AG10803 (cell line): ENCODE measurements at regions not wholly inside any gene's neighbourhood (a gene's known extent, or its start where the extent isn't known, plus 50 kb on each side); places are given as distances from the start of the nearest gene placed in this dataset.

Experiments
- DNase-seq: peaks from one replicate; pipeline ENCODE4 v3.0.0; 2010; ENCODE audit warnings: low read depth
- H3K4me3 ChIP-seq: 2 replicates; pipeline ENCODE4 v1.5.1; 2011; ENCODE audit warnings: mild to moderate bottlenecking, low read length, control low read depth
- TF ChIP-seq, protein P1 (sequence below): conservative IDR thresholded peaks from 2 replicates; pipeline ENCODE4 v1.5.1; 2011; ENCODE audit warnings: mild to moderate bottlenecking, low read length, control low read depth, inconsistent platforms

DNA sequence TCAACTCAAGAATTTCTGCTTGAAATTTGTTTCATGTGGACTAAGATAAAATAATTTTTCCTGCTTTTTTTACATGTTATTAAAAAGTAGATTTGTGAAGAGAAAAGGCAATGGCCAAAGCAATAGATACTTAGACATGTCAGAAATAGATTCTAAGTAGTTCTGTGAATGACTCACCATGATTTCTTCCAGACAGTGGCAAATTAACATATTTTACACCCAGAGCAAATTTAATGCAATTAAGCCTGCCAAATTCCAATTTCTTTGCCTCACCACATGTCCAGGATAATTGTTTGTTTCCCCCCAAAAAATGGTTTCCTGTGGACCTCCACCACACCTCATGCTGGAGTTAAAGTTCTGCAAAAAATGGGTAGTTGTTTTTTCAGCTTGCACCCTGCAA is 651.4 kb downstream of the CETN3 start:
- no peak for DNase-seq
- no peak overlapping the region for H3K4me3 ChIP-seq
- TF ChIP-seq, protein P1, sequence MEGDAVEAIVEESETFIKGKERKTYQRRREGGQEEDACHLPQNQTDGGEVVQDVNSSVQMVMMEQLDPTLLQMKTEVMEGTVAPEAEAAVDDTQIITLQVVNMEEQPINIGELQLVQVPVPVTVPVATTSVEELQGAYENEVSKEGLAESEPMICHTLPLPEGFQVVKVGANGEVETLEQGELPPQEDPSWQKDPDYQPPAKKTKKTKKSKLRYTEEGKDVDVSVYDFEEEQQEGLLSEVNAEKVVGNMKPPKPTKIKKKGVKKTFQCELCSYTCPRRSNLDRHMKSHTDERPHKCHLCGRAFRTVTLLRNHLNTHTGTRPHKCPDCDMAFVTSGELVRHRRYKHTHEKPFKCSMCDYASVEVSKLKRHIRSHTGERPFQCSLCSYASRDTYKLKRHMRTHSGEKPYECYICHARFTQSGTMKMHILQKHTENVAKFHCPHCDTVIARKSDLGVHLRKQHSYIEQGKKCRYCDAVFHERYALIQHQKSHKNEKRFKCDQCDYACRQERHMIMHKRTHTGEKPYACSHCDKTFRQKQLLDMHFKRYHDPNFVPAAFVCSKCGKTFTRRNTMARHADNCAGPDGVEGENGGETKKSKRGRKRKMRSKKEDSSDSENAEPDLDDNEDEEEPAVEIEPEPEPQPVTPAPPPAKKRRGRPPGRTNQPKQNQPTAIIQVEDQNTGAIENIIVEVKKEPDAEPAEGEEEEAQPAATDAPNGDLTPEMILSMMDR: no peak

DNA sequence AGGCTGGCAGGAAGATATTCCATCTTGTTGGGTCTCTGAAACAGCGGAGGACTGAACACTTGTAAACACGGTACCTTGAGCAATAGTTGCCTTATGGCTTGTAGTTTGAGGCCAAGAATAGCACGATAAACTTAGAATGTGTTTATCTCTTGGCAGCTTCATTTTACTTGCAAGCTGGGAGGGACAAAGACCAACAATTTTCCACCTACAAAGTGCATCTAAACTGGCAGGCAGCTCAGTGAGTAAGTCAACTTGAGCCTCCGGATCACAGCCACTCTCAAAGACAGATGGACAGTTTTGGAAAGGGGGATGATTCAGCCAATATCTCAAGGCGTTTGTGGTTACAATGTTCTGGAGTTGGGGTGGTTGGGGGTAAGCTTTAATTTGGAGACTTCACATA is 652.6 kb downstream of the CETN3 start:
- H3K4me3 ChIP-seq: no peak overlapping the region
- TF ChIP-seq, protein P1: no peak
- no peak for DNase-seq

GRCh38 chr5:89755024-89755423 is 654.5 kb downstream of the CETN3 start:
- DNase-seq: no peak
- H3K4me3 ChIP-seq: no peak overlapping the region
- TF ChIP-seq, protein P1: no peak

DNA sequence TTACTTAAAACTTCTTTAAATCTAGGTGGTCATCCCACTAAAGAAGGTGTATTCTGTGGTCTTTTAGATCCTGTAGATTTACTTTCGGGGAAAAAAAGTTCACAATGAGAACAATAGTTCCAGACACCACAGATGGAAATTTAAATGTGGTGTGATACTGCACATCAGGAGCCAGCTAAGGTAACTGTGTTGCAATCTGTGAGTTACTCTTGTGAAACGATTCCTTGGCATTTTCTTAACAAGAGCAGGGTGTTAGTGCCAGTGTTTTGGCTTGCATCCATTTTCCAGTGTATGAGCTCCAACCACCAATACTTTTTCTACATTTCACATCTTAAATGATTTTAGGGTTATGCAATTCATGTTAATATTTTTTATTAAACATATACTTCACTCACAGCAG is 674.5 kb downstream of the CETN3 start:
- no peak overlapping the region for H3K4me3 ChIP-seq
- TF ChIP-seq, protein P1: no peak
- DNase-seq: peak; percentile 50

- TF ChIP-seq, protein P1: no peak
- no peak overlapping the region for H3K4me3 ChIP-seq
- no peak for DNase-seq
Observed at GRCh38 chr5:89733772-89734171, 675.8 kb downstream of the CETN3 start.

- peak; percentile 3 for DNase-seq
- no peak overlapping the region for H3K4me3 ChIP-seq
- TF ChIP-seq, protein P1: peak; percentile 35
Observed at GRCh38 chr5:89729623-89730301, 679.8 kb downstream of the CETN3 start.

GRCh38 chr5:89728750-89729149 is 680.8 kb downstream of the CETN3 start:
- peak; percentile 72 for DNase-seq

More at GRCh38 chr5:89728750-89729149, 680.8 kb downstream of the CETN3 start:
- no peak overlapping the region for H3K4me3 ChIP-seq
- TF ChIP-seq, protein P1: no peak
